ENCODE measurements at regions not wholly inside any gene's neighbourhood (a gene's known extent, or its start where the extent isn't known, plus 50 kb on each side); places are given as distances from the start of the nearest gene placed in this dataset.

- TF ChIP-seq CTCF (conservative IDR thresholded peaks at IDR 0.05; ENCODE audit: low read length), result no peak
- TF ChIP-seq EZH2phosphoT487 (IDR thresholded peaks at IDR 0.05; ENCODE audit: borderline replicate concordance, low read depth, low read length), result no peak
Observed at GRCh38 chr6:146965110-146965689, 239.0 kb upstream of the STXBP5 start.
